ENCODE measurements at regions not wholly inside any gene's neighbourhood (a gene's known extent, or its start where the extent isn't known, plus 50 kb on each side); places are given as distances from the start of the nearest gene placed in this dataset.

DNA sequence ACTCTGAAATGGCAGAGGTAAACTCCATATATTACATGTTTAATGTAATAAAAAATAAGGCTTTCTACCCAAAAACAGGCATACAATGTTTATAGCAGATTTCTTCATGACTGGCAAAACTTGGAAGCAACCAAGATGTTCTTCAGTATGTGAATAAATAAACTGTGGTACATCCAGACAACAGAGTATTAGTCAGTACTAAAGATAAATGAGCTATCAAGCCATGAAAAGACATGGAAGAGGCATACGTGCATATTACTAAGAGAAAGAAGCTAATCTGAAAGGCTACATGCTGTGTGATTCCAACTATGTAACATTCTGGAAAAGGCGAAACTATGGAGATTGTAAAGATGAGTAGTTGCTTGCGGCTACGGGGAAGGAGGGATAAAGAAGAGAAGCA lies 97.4 kb downstream of the OSR1 start:
- FAIRE-seq (no peak), DNase-seq (ENCODE audit: insufficient read length, low spot score) (no peak)
- TF ChIP-seq, protein P1, sequence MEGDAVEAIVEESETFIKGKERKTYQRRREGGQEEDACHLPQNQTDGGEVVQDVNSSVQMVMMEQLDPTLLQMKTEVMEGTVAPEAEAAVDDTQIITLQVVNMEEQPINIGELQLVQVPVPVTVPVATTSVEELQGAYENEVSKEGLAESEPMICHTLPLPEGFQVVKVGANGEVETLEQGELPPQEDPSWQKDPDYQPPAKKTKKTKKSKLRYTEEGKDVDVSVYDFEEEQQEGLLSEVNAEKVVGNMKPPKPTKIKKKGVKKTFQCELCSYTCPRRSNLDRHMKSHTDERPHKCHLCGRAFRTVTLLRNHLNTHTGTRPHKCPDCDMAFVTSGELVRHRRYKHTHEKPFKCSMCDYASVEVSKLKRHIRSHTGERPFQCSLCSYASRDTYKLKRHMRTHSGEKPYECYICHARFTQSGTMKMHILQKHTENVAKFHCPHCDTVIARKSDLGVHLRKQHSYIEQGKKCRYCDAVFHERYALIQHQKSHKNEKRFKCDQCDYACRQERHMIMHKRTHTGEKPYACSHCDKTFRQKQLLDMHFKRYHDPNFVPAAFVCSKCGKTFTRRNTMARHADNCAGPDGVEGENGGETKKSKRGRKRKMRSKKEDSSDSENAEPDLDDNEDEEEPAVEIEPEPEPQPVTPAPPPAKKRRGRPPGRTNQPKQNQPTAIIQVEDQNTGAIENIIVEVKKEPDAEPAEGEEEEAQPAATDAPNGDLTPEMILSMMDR (IDR thresholded peaks at IDR 0.05; ENCODE audit: insufficient read depth, missing control alignments), result no peak

DNA sequence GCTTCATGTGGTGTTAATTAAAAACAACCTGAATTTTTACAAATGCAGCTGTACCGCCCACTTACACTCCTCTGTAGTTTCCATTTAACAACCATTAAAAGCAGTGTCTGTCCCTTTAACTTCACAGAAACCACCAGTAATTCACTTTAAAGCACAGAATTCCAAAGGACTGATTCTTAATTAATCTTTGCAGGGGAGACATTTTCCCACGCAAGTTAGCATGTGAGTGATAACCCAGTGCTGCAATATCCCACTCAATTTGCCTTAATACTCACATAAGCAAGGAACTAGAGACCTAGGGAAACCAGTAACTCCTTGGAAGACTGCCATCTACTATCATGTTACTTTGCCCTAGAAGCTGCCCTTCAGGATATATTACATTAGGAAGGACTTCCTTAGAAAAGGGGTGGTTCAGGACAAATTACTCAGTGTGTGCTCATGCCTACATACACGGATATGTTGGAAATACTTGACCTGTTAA lies 102.3 kb downstream of the OSR1 start:
- DNase-seq (ENCODE audit: insufficient read length, low spot score), result no peak
- no peak for FAIRE-seq
- TF ChIP-seq, protein P1 (IDR thresholded peaks at IDR 0.05; ENCODE audit: insufficient read depth, missing control alignments), result no peak

DNA sequence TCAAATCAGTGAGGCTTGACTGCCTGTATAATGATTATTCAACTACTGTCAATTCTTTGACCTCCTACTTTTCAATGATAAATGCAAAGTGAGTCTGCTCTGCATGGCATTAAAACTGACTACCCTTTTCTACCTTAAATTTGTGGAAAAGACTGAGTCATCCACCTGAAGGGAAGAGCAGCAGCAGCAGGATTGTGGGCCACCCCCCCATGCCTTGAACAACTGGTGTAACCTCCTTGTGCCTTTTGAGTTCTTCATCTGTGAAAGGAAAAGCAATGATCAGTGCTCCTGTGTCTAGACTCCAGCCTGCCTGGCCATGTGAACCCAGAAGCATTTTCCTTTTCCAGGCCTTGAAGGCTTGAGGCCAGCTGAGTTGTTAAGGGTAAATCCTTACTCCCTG lies 102.9 kb downstream of the OSR1 start:
- TF ChIP-seq, protein P1 (IDR thresholded peaks at IDR 0.05; ENCODE audit: insufficient read depth, missing control alignments), result no peak
- DNase-seq (ENCODE audit: insufficient read length, low spot score) (no peak), FAIRE-seq (no peak)

- FAIRE-seq (no peak), DNase-seq (ENCODE audit: insufficient read length, low spot score) (no peak)
- TF ChIP-seq, protein P1 (IDR thresholded peaks at IDR 0.05; ENCODE audit: insufficient read depth, missing control alignments), result no peak
These were observed 106.9 kb downstream of the OSR1 start for GRCh38 chr2:19251554-19251953.

- TF ChIP-seq, protein P1 (IDR thresholded peaks at IDR 0.05; ENCODE audit: insufficient read depth, missing control alignments), result no peak
- DNase-seq (ENCODE audit: insufficient read length, low spot score) (no peak), FAIRE-seq (no peak)
These were observed 107.5 kb downstream of the OSR1 start for GRCh38 chr2:19250906-19251305.

GRCh38 chr2:19247186-19247585 lies 111.2 kb downstream of the OSR1 start:
- no peak for DNase-seq (ENCODE audit: insufficient read length, low spot score)
- FAIRE-seq, result no peak
- TF ChIP-seq, protein P1 (IDR thresholded peaks at IDR 0.05; ENCODE audit: insufficient read depth, missing control alignments), result no peak

DNA sequence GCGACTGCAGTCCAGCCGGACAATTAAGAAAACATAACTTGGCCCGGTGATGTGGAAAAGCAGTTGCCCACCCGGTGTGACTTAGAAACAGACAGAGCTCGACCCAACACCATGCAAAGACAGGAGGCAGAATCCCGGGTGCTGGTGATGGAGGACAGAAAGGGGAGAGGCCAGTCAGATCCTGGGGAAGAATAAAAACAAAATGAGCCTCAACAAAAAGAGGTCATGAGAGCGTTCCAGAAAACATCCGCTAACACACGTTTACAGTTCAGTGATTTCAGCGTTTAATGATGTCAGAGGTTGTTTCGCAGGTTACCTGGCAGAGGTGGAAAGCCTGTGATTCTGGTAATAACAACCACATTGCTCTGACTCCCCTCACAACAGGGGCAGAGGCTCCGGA lies 111.9 kb downstream of the OSR1 start:
- TF ChIP-seq, protein P1 (IDR thresholded peaks at IDR 0.05; ENCODE audit: insufficient read depth, missing control alignments), result no peak
- FAIRE-seq (no peak), DNase-seq (ENCODE audit: insufficient read length, low spot score) (no peak)

Measured in D721Med (cell line).